Heart left ventricle (tissue), 13 donors: ENCODE measurements at regions not wholly inside any gene's neighbourhood (a gene's known extent, or its start where the extent isn't known, plus 50 kb on each side); places are given as distances from the start of the nearest gene placed in this dataset.

Experiments
- CTCF ChIP-seq, 12 donors: fragments of 200-600 bp; sonication (generic) in 4 of 12; IDR thresholded peaks; one replicate each; pipeline versions ENCODE4 v1.5.0 to v1.8.0; 2018 to 2022; ENCODE audit warnings: antibody characterized with exemption in 12 of 12, mild to moderate bottlenecking in 5 of 12
- POLR2A ChIP-seq, 2 donors: fragments of 450-650 bp; IDR thresholded peaks; one replicate each; pipeline ENCODE4 v1.6.1; 2017; ENCODE audit warnings: antibody characterized with exemption in 2 of 2, mild to moderate bottlenecking in 2 of 2, moderate library complexity in 2 of 2
- donor health status: ischemic (EF 13 %, LVEDD 7.1; RV severe dilation, severe dysfunction).
- donor health status: DM: no; HTN: yes; CAD: no.
- donor health status: DM: no; HTN: no; CAD: no.
- donor health status: ischemic (EF 25% LVEDD 6.9; RV normal size, moderate dysfunction).
- donor health status: ischemic (EF 25% LVEDD 5.7; RV mildly dilated, moderate dysfunction).
- donor health status: ischemic (EF 35%, LVEDD 5.7; RV mildly dilated, moderate dysfunction).
- donor health status: nonischemic (EF 11% LVEDD 7.7; RV severe dilation, severe dysfunction).
- donor health status: DM: yes; HTN: yes; CAD: no.
- donor health status: PGD.
- donor health status: ischemic (EF 29% LVEDD 5.4; RV normal size, mild dysfunction).
- donor health status: nonischemic (EF 23%, LVEDD 6.1; RV moderate dilation, normal function).

GRCh38 chr12:88377973-88378372 is 202.3 kb downstream of the KITLG start:
- TF ChIP-seq CTCF (IDR thresholded peaks at IDR 0.05): no peak
- no peak for TF ChIP-seq POLR2A (IDR thresholded peaks at IDR 0.05)
